Immature natural killer cell (primary cell): ENCODE measurements at regions not wholly inside any gene's neighbourhood (a gene's known extent, or its start where the extent isn't known, plus 50 kb on each side); places are given as distances from the start of the nearest gene placed in this dataset.

Experiments
- DNase-seq, 3 donors: peaks; one replicate each; pipeline ENCODE4 v3.0.0; 2022; ENCODE audit warnings: mixed read lengths in 1 of 3
- H3K27ac Mint-ChIP-seq, 6 donors: one replicate each; pipeline ENCODE4 v1.8.0; 2020; ENCODE audit warnings: mixed read lengths in 6 of 6, mild to moderate bottlenecking in 5 of 6, inconsistent platforms in 4 of 6, moderate library complexity in 3 of 6
- H3K27me3 Mint-ChIP-seq, 3 donors: one replicate each; pipeline ENCODE4 v1.8.0; 2020 to 2021; ENCODE audit warnings: low read depth in 3 of 3, mild to moderate bottlenecking in 3 of 3, mixed read lengths in 3 of 3, moderate library complexity in 3 of 3, inconsistent platforms in 1 of 3
- H3K36me3 Mint-ChIP-seq, 3 donors: one replicate each; pipeline ENCODE4 v1.8.0; 2020; ENCODE audit warnings: mixed read lengths in 3 of 3, inconsistent platforms in 2 of 3, mild to moderate bottlenecking in 2 of 3
- H3K4me1 Mint-ChIP-seq, 2 donors: one replicate each; pipeline ENCODE4 v1.8.0; 2020; ENCODE audit warnings: inconsistent platforms in 2 of 2, mild to moderate bottlenecking in 2 of 2, mixed read lengths in 2 of 2, moderate library complexity in 1 of 2
- H3K4me3 Mint-ChIP-seq, 5 donors: one replicate each; pipeline ENCODE4 v1.8.0; 2020; ENCODE audit warnings: mild to moderate bottlenecking in 5 of 5, mixed read lengths in 5 of 5, inconsistent platforms in 3 of 5, moderate library complexity in 3 of 5
- H3K9me3 Mint-ChIP-seq, 6 donors: one replicate each; pipeline ENCODE4 v1.8.0; 2020; ENCODE audit warnings: mild to moderate bottlenecking in 6 of 6, mixed read lengths in 6 of 6, inconsistent platforms in 4 of 6, moderate library complexity in 3 of 6

DNA sequence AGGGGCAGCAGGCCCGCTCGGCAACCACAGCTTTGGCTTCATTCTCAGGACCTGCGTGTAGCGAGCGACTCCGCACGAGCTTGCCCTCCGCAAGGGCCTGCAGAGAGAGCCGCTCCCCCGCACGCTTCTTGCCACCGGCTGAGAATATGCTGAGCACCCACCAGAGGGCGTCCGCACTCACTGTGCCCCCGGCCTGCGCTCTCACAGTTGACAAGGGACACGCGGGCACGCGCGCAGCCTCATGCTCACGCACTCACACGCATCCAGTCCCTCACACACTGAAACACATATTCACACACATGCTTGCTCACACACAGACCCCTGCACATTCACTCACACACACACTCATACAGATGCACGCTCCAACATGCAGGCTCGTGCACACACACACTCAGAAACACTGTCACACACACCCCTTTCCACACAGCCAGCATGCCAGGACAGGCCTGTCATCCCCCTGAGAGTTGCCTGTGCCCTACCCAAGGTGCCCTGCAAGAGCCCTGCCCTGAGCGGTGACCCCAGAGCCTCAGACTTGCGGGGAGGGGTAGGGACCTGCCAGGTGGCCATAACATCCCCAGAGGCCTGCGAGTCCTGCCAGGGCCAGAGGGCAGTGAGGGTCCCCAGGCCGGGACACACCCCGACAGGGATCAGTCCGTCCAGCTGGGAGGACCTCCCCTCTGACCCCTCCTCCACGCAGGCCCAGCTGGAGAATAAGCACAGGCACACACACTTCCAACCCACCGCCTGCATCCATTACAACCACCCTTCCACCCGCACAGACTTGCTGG, 174.1 kb downstream of the BMP7 start:
- Mint-ChIP-seq H3K36me3 (no peaks in the 10 kb centered on the region), H3K27me3 (peaks cover 8 to 28% (median 21%) of the 10 kb centered on the region in 3 donors), H3K4me3 (peak overlapping the region in 2 of 5 donors; percentile 18 to 48), H3K4me1 (peaks cover 6 to 14% of the 10 kb centered on the region in 2 donors), H3K9me3 (peaks cover 0 to 8% (median 2%) of the 10 kb centered on the region in 6 donors), H3K27ac (peak overlapping the region in 5 of 6 donors; percentile 48 to 85 (median 74))
- DNase-seq = peak; percentile 7 to 46 (median 26)

DNA sequence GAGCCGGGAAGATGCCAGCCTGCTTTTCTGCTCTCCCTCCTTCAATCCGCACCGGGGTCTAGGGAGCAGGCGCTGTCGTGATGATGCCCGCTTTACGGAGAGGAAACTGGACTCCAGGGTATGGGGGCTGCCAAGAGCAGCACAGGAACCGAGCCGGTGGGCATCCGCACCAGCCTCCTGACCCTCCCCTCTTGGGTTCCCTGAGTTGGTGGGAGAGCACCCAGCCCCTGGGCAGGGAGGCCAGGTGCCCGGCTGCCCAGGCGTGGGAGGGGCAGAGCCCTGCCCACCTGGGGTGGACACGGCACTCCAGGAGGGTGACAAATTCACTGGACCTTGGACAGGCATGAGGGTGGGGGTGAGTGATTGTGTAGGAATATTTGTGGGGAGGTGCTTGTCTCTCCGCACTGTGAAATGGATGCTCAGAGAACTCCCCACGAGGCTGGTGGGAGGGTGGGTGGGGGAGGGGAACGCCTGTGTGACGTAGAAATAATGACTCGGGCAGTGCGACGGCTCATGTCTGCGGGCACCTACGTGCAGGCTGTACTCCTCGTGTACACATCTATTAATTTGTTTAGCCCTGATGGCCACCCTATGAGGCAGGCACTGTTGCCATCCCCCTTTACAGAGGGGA, 173.4 kb downstream of the BMP7 start:
- H3K4me1 Mint-ChIP-seq = peaks cover 6 to 14% of the 10 kb centered on the region in 2 donors
- H3K27me3 Mint-ChIP-seq = peaks cover 8 to 28% (median 19%) of the 10 kb centered on the region in 3 donors
- no peak overlapping the region for H3K4me3 Mint-ChIP-seq
- no peaks in the 10 kb centered on the region for H3K36me3 Mint-ChIP-seq
- peaks cover 0 to 8% (median 2%) of the 10 kb centered on the region in 6 donors for H3K9me3 Mint-ChIP-seq
- no peak overlapping the region for H3K27ac Mint-ChIP-seq
- no peak for DNase-seq

- Mint-ChIP-seq H3K27ac (no peak overlapping the region), H3K9me3 (peaks cover 0 to 8% (median 2%) of the 10 kb centered on the region in 6 donors), H3K27me3 (peaks cover 8 to 30% (median 19%) of the 10 kb centered on the region in 3 donors), H3K4me3 (no peak overlapping the region), H3K4me1 (peaks cover 6 to 14% of the 10 kb centered on the region in 2 donors), H3K36me3 (no peaks in the 10 kb centered on the region)
- no peak for DNase-seq
Measured at GRCh38 chr20:57093766-57094165, 172.7 kb downstream of the BMP7 start.

DNA sequence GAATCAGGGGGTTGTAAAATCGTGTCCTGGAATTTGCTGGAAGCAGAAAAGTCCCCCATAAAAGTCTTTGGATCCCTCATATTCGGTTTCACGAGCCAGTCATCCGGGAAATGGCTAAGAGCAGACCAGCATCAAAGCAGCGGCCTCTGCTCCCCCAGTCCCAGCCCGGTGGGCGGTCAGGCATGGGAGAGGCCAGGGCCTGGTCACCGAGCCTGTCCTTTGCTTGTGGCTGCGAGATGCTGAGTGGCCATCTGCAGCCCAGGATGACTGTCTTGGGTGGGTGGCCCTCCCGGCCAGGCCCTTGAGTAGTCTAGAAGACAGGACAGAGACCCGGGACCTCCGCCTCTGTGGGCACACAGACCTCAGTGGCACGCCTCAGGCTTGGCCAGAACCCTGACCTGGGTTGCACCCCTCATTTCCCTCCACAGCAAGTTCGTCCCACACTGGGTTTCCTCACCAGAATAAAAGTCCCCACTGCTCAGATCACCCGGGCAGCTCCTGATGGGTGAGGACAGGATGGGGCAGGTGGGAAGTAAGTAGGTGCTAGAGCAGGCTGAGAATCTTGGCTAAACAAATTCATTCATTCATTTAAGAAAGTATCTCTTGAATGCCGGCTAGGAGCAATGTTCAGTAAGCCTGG, 172.1 kb downstream of the BMP7 start:
- no peak for DNase-seq
- Mint-ChIP-seq H3K36me3 (no peaks in the 10 kb centered on the region), H3K4me3 (no peak overlapping the region), H3K9me3 (peaks cover 0 to 6% (median 2%) of the 10 kb centered on the region in 6 donors), H3K27ac (no peak overlapping the region), H3K4me1 (peaks cover 6 to 14% of the 10 kb centered on the region in 2 donors), H3K27me3 (peaks cover 8 to 30% (median 19%) of the 10 kb centered on the region in 3 donors)

DNA sequence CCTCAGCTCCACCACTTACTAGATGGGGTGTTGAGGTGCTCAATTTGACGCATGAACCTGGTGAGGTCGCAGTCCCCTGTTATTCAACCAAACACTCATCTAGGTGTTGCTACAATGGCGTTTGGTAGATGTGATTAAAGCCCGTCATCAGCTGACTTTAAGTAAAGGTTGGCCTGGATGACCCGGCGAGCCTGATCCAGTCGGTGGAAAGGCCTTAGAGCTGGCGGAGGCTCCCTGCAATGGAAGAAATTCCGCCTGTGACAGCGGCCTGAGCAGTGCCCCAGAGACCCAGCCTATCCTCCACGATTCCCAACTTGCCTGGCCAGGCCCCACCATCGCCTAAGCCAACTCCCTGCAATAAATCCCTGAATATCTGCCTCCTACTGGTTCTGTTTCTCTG, 171.4 kb downstream of the BMP7 start:
- DNase-seq = no peak
- Mint-ChIP-seq H3K27ac (no peak overlapping the region), H3K9me3 (peaks cover 0 to 6% (median 2%) of the 10 kb centered on the region in 6 donors), H3K36me3 (no peaks in the 10 kb centered on the region), H3K4me3 (no peak overlapping the region), H3K4me1 (peaks cover 6 to 14% of the 10 kb centered on the region in 2 donors), H3K27me3 (peaks cover 9 to 27% (median 17%) of the 10 kb centered on the region in 3 donors)

GRCh38 chr20:57095426-57095825, 171.0 kb downstream of the BMP7 start:
- H3K4me1 Mint-ChIP-seq = peaks cover 6 to 13% of the 10 kb centered on the region in 2 donors
- peaks cover 0 to 6% (median 1%) of the 10 kb centered on the region in 6 donors for H3K9me3 Mint-ChIP-seq
- H3K36me3 Mint-ChIP-seq = no peaks in the 10 kb centered on the region
- peaks cover 10 to 25% (median 13%) of the 10 kb centered on the region in 3 donors for H3K27me3 Mint-ChIP-seq
- H3K4me3 Mint-ChIP-seq = no peak overlapping the region
- H3K27ac Mint-ChIP-seq = no peak overlapping the region
- no peak for DNase-seq

GRCh38 chr20:57097245-57097915, 169.1 kb downstream of the BMP7 start:
- Mint-ChIP-seq H3K4me1 (peaks cover under 1% of the 10 kb centered on the region in 2 donors), H3K36me3 (no peaks in the 10 kb centered on the region), H3K4me3 (no peak overlapping the region), H3K9me3 (peaks cover 0 to 1% (median 0%) of the 10 kb centered on the region in 6 donors), H3K27me3 (peaks cover under 1 to 10% (median 10%) of the 10 kb centered on the region in 3 donors), H3K27ac (no peak overlapping the region)
- no peak for DNase-seq

DNA sequence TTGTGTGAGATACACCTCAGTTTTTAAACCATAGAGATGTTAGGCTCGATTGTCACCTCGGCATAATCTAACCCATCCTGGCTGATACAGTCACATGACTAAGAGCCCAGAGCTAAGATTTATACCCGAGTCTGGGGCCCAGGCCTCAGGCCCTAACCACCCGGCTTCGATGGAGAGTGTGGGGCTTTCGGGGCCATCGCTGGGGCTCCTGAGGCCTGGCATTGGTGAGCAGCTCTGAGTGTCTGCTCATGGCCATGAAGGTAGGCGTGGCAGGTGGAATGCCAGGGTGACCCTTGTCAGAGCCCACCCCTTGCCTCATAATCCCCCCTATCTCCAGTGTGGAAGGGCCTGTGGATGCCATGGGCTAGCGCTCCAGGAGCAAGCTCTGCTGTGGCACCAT, 164.3 kb downstream of the BMP7 start:
- Mint-ChIP-seq H3K9me3 (no peaks in the 10 kb centered on the region), H3K27ac (no peak overlapping the region), H3K36me3 (no peaks in the 10 kb centered on the region), H3K27me3 (peaks cover 1 to 6% (median 2%) of the 10 kb centered on the region in 3 donors), H3K4me3 (no peak overlapping the region), H3K4me1 (no peaks in the 10 kb centered on the region)
- DNase-seq = no peak

DNA sequence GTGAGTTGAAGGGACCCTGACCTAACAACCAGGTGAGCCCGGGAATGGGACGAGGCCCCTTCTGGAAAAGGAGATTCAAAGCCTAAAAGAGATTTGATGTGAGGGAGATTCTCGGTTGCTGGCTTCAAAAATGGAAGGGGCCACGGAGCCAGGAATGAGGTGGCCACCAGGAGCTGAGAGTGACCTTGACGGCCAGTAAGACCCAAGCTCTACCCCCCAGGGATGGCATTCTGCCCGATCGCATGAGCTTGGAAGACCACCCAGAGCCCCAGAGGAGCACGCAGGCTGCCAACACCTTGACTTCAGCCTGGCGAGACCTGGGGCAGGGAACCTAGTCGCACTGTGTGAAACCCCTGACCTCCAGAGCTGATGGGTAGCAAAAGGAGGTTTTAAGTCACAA, 163.9 kb downstream of the BMP7 start:
- Mint-ChIP-seq H3K27ac (no peak overlapping the region), H3K27me3 (peaks cover 1 to 6% (median 2%) of the 10 kb centered on the region in 3 donors), H3K4me1 (no peaks in the 10 kb centered on the region), H3K9me3 (no peaks in the 10 kb centered on the region), H3K4me3 (no peak overlapping the region), H3K36me3 (no peaks in the 10 kb centered on the region)
- DNase-seq = no peak

GRCh38 chr20:57103146-57103800, 163.2 kb downstream of the BMP7 start:
- Mint-ChIP-seq H3K4me1 (no peaks in the 10 kb centered on the region), H3K36me3 (no peaks in the 10 kb centered on the region), H3K9me3 (no peaks in the 10 kb centered on the region), H3K4me3 (no peak overlapping the region), H3K27me3 (peaks cover 1 to 6% (median 2%) of the 10 kb centered on the region in 3 donors), H3K27ac (no peak overlapping the region)
- no peak for DNase-seq

GRCh38 chr20:57104113-57104512, 162.3 kb downstream of the BMP7 start:
- Mint-ChIP-seq H3K27ac (no peak overlapping the region), H3K4me3 (no peak overlapping the region), H3K36me3 (no peaks in the 10 kb centered on the region)

DNA sequence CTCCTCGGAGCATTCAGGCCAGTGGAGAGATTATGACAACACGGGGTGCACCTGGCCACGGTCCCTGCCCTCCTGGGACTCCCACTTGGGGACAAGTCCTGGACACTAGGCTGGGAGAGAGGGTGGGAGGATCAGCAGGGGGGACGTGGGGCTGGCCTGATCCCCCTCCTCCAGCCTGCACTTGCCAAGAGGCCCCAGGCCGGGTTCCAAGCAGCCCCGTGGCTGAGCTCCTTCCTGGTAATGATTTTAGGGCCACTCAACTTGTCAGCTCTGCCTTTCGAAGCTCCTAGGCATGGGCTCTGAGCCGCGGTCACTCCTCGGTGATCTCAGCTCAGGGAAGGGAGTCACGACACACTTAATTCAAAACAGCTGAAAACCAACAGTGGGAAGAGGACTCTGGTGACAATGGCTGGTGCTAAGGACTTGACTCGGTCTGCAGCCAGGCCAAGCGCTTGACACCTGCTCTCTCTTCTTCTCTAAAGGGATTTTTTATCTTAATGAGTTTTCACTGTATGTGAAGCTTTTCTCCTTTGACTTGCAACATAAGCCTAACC, 161.7 kb downstream of the BMP7 start:
- H3K4me1 Mint-ChIP-seq = no peaks in the 10 kb centered on the region
- no peak for DNase-seq
- no peak overlapping the region for H3K27ac Mint-ChIP-seq
- H3K4me3 Mint-ChIP-seq = no peak overlapping the region
- H3K27me3 Mint-ChIP-seq = peaks cover 0 to 7% (median 1%) of the 10 kb centered on the region in 3 donors
- no peaks in the 10 kb centered on the region for H3K9me3 Mint-ChIP-seq
- H3K36me3 Mint-ChIP-seq = no peaks in the 10 kb centered on the region

More at GRCh38 chr20:57104113-57104512, 162.3 kb downstream of the BMP7 start:
- Mint-ChIP-seq H3K4me1 (no peaks in the 10 kb centered on the region), H3K9me3 (no peaks in the 10 kb centered on the region), H3K27me3 (peaks cover 0 to 8% (median 1%) of the 10 kb centered on the region in 3 donors)
- DNase-seq = no peak
